ENCODE measurements at regions not wholly inside any gene's neighbourhood (a gene's known extent, or its start where the extent isn't known, plus 50 kb on each side); places are given as distances from the start of the nearest gene placed in this dataset.

DNA sequence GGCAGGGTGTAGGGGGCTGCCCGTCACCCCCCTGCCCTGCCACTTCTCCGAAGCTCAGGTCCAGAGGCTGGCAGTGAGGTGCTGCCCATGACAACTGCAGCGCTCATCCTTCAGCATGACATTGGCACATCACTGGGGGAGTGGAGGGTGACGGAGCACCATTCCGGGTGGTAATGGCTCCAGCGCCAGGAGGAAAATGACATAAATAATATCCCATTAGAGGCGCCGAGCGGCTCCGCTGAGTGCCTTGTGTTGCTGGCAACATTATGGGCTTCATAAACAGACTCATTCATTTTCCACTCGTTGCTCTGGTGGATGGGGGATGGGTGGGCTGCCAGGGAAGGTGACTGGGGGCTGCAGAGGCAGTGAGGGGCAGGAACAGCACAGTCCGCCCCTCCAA is 56.9 kb upstream of the CTNNBL1 start:
- TF ChIP-seq, protein P1, sequence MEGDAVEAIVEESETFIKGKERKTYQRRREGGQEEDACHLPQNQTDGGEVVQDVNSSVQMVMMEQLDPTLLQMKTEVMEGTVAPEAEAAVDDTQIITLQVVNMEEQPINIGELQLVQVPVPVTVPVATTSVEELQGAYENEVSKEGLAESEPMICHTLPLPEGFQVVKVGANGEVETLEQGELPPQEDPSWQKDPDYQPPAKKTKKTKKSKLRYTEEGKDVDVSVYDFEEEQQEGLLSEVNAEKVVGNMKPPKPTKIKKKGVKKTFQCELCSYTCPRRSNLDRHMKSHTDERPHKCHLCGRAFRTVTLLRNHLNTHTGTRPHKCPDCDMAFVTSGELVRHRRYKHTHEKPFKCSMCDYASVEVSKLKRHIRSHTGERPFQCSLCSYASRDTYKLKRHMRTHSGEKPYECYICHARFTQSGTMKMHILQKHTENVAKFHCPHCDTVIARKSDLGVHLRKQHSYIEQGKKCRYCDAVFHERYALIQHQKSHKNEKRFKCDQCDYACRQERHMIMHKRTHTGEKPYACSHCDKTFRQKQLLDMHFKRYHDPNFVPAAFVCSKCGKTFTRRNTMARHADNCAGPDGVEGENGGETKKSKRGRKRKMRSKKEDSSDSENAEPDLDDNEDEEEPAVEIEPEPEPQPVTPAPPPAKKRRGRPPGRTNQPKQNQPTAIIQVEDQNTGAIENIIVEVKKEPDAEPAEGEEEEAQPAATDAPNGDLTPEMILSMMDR (IDR thresholded peaks at IDR 0.05 in 4 of 5, conservative IDR thresholded peaks at IDR 0.05 in 1 of 5), result no peak
- TF ChIP-seq POLR2A (IDR thresholded peaks at IDR 0.05), result no peak
